Hypothalamus (tissue), 51 donors: ENCODE measurements at regions not wholly inside any gene's neighbourhood (a gene's known extent, or its start where the extent isn't known, plus 50 kb on each side); places are given as distances from the start of the nearest gene placed in this dataset.
"Not testable (repeated sequence)": the region's sequence is repeated elsewhere in the genome, so short reads cannot be mapped to it uniquely, and the experiment has no call there.

ENCODE experiments used
- DNase-seq, 51 donors: peaks; one replicate each; lab custom pipeline; 2025; lab: John Stamatoyannopoulos, UW

DNA sequence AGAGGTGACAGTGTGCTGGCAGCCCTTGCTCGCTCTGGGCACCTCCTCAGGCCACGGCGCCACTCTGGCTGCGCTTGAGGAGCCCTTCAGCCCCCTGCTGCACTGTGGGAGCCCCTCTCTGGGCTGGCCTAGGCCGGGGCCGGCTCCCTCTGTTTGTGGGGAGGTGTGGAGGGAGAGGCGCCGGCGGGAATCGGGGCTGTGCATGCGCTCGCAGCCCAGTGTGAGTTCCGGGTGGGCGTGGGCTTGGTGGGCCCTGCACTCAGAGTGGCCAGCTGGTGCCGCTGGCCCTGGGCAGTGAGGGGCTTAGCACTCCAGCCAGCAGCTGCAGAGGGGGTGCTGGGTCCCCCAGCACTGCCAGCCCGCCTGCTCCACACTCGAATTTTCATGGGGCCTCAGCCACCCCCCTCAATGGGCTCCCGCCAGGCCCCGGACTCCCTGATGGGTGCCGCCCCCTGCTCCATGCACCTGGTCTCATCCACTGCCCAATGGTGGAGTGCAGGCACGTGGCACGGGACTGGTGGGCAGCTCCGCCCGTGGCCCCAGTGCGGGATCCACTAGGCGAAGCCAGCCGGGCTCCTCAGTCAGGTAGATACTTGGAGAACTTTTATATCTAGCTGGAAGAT is 96.7 kb upstream of the BET1 start:
- DNase-seq = no peak

DNA sequence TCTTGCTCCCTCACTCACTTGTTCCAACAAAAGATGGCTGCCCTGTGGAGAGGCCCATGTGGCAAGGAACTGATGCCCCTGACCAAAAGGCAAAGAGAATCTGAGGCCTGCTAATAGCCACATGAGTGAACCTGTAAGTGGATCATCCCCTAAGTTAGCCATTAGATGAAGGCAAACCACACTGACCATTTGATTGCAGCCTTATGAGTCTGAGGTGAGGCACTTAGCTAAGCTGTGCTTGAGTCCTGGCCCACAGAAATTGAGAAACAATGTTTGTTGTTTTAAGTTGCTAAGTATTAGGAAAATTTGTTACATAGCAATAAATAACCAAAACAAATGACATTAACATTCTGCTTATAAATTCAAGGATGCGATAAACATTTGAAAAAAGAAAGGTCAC is 100.1 kb upstream of the BET1 start:
- no peak for DNase-seq

DNA sequence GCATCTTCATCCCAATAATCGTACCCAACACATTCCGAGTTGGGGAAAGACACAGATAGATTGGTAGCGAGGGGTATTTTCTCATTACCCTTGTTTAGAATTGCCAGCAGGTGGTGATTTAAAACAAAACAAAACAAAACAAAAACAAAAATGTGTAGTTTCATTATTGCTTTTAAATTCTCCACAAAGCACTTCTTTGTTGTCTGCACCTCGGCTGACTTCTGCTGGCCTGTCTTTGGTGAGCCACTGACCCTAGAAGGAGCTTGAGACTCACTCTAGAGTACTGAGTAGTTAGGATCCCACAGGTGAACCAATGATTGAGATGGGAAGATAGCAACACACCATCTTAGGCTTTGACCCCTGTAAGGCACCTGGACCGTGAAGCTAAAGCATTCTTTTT is 105.4 kb upstream of the BET1 start:
- DNase-seq = no peak

DNA sequence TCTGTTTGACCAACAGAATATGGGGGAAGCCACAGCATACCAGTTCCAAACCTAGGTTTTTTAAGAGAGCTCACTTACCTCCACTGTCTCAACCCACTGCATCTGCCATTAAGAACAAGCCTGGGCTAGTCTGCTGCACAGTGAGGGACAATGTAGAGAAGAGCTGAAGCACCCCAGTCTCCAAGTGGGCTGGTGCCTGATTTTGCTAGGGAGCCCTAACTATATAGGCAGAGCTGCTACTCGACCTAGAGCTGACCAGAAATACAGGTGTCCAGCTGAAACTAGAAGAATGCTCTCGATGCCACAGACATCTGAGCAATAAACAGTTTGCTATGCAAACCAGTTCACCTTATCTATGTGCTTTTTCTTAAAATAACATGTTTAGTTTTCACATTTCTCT is 106.9 kb upstream of the BET1 start:
- DNase-seq = no peak

DNA sequence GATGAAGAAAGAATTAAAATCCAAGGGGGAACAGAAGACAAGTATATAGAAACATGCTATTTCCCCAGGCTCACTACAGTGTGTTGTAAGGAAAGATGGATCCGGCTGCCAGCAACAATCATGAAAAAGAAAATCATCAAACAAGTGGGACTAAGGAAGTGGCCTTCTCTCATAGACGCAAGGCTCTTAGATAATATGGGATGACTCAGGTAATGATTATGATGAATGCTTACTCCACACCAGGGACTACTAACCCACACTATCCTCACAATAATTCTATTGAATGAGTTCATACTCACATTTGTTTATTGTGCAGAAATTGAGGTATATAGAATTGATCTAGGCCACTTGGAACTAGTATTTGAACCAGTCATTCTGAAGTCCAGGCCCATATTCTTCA is 111.2 kb upstream of the BET1 start:
- no peak for DNase-seq

DNA sequence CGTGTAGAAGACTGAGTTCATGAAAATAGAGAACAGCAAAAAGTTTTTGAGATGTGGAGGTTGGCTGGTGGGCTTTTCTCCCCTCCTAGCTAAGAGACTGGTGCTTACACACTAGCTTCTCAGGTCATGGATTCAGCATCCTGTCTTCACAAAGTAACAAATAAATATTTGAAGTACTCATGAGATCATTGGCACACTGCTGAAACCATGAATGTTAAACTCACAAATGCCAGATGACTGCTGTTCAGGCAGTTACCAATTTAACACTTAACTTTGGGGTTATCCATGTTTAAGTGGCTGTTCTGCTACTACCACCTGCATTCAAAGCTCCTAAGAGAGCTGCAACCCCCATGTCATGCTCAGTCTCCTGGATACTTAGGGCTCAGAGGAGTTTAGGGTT is 119.0 kb upstream of the BET1 start:
- DNase-seq = no peak

DNA sequence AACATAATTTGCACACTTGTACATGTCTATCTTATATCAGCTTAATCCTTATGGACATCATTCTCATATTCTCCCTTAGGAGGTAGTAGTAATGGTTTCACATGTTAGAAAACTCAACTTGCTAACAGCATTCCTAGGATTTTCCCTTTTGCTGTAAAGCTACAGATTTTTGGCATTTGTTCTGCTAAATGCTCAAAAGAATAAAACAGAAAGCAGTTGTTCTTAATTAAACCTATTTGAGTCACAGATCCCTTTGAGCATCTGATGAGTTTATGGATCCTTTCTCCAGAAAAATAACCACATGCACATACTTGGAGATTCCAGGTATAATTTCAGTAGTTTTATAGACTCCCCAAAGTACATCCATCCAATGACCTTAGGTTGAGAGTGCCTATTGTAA is 122.9 kb upstream of the BET1 start:
- no peak for DNase-seq

DNA sequence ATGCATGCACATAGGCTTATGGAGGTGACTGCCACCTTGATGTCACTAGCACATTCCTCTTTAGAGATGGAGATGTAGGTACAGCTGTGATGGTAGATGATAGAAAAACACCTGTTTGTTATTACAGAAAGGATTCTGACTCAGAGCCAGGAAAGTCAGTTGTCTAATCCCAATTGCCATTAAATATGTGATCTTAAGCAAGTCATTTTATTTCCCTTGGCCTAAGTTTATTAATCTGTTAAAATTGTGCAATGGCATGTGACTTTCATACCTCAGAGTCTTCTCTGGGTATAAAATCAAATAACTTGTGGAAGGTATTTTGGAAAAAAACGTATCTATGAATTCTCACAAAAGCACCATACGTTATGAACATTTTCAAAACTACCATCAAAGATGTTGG is 123.9 kb upstream of the BET1 start:
- DNase-seq = no peak

DNA sequence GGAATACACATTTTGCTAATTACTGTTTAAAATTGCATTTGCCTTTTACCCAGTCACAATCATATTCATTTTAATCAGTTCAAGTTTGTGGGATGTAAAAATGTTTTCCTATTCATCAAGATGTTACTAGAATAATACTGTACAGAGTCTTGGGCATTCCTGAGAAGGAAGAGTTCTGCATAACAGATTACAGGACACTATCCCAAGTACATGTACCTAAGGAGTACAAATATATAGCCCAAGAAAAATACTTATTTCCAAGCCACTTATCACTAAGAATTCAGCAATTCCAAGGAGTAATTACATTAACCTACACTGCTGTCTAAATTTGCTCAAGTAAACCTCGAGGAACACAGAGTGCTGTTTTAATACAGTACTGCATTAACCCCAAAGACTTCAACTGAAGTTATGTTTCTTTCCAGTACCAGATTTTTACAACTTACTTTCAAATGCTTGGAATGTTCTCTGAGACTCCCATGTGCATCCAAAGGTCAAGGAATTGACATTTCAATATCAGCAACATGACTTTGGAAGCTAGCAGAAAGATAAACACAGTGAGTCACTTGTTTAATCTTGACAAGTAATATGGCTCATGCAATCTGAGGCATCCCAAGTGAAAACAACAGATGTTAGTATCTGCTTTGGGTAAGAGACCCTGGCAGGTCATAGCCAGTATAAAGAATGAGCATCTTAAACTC is 125.4 kb upstream of the BET1 start:
- no peak for DNase-seq

DNA sequence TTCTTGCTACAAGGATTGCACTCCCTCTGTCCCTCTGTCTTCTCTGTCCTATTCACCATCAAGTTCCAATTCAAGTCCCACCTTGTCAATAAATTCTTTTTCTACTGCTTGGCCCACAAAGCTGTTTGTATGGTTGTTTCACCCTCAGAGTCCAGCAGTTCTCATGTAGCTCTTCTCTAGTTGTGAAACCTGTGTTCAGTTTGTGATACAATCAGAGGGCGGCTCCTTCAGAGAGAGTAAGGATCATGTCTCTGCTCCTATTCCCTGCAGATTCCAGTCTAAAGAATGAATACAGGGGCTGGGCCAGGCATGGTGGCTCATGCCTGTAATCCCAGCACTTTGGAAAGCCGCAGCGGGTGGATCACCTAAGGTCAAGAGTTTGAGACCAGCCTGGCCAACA is 126.6 kb upstream of the BET1 start:
- DNase-seq = no peak

DNA sequence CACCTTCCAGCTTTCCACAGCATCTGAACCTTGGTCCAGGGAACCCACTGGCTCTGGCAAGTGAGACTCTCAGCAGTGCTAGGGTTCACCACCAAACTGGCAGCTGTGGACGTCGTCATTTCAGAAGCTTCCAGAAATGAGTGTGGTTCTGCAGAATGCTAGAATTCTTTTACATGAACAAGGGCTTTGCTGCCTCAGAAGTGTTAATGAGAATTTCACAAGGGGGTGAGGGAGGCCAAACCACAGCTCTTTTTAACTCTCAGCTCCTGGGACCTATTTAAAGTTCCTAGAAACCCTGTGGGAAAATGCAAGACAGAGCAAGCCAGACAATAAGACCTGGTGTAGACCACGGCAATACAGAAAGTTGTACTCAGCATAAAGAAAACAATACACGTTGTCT is 129.3 kb upstream of the BET1 start:
- DNase-seq = no peak

DNA sequence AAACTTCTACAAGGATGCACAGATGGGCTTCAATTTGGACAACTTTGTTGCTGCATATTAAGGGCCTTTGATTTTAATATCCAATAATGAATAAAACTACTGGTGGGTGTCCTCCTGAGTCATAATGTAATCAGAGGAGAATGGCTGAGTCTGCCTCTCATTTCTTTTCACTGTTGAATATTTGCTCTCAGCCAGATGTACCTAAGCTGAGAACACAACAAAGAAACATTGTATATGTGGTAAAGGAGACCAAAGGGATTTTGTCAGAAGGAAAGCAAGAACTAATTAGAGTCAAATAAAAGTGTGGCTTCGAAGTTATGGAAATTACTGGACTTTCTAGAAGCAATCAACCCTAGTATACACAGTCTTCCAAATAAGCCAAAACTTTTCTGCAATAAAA is 131.0 kb upstream of the BET1 start:
- DNase-seq = no peak

DNA sequence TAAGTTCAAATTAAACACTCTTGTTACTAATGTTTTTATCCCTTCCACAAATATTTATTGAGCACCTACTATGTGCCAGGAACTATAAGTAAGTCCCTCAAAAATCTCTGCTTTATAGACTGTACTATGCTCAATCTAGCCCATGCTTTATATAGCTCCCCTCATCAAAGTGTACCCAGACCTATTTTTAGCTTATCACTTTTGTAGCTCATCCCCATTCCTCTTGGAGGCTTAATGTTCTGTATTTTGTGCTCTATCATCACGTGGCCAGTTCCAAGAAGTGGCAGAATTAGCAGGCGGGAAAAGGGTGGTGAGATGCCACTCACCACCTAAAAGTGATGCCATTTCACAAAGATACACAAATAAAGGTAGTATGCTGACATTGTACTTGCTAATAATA is 138.1 kb upstream of the BET1 start:
- no peak for DNase-seq

DNA sequence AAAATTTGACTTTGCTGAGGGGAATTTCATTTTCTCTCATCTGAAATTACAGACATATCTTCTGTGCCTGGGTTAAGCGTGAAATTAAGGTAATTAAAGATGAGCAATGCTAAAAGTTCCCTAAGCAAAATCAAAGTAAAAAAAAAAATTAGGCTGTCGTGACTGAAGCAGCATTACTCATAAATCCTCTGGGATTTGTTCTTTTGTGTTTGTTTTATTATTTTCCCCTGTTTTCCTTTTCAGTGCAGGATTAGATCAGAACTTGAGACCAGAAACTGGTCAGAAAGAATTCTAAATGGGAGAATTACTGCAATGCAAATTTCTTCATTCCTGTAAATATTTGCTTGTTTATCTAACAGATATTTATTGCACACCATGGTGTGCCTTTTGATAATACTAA is 141.4 kb upstream of the BET1 start:
- no peak for DNase-seq

DNA sequence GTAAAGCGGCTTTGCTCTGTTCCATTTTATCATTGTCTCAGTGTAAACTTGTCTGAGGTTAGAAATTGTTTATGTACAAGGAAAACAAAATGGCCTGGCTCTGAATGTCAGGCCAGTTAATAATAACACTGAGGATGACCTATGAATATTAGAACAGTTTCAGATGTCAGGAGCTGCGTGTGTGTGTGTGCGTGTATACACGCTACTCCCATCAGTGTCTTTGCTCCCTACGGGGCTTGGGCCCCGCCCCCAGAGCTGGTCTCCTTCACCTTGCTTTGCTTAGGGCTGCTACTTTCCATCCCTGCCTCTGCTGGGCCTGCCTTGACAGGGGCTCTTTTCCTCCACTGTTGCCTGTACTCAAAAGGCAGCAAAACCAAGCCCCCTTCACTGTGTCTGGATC is 142.3 kb upstream of the BET1 start:
- no peak for DNase-seq

DNA sequence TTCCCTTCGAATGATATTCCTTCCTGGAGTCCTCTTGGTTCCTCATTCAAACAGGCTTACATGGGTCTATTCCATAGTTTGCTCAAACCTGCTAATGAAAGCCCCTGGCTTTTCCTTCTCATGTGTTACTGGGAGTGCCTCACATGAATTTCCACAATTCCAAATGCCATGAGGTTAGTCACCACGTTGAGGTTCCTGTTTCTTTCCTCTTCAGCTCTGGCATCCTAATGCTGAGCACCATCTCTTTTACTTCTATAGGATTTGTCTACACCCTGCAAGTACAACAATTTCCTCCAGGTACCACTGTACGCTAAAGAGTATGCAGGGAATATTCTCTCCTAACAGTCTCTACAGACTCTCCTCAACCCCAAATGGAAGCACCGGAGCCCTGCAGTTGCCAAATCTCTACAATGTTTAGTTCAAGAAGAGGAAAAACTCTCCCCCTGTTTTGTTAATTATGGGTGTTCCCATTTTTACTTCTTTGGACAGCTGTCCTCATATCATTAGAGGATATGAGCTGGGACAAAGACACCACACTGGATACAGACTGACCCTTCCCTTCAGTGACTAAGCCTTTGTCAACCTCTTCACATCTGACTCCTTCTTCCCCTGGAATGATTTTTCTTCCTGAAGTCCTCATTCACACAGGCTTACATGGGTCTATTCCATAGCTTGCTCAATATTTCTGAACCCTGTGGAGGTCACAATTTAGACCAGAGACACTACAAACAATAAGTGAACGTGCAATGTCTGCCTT is 145.8 kb upstream of the BET1 start:
- no peak for DNase-seq

DNA sequence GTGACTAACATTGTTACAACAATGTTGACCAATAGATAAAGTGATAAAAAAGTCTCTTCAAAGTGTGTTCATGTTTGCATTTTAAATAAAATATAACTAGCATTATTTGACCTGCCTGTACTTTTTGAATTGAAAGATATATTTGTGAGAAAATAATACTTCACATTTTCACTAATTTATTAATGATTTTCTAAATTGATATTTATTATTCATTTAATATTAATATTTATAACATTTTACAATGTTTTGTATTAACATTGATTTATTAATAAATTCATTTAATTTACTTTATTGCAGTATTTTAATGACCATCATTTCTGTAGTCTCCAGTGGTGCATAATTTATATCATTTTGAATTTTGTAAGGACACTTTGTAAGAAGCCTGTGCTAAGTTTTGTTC is 150.0 kb upstream of the BET1 start:
- DNase-seq = no peak

DNA sequence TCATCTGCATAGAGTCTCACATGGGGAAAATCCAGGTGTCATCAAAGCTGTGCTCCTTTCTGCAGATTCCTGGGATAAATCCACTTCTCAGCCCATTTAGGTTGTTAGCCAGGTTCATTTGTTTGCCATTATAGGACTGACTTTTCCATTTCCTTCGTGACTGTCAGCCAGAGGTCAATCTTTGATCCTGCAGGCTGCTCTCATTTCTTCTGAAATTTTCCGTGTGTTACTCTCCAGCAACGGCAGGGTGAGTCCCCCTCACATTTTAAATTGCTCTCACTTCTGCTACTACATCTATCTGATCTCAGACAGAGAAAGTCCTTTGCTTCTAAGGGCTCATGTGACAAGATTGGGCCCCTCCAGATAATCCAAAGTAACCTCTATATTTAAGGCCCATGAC is 150.7 kb upstream of the BET1 start:
- no peak for DNase-seq

DNA sequence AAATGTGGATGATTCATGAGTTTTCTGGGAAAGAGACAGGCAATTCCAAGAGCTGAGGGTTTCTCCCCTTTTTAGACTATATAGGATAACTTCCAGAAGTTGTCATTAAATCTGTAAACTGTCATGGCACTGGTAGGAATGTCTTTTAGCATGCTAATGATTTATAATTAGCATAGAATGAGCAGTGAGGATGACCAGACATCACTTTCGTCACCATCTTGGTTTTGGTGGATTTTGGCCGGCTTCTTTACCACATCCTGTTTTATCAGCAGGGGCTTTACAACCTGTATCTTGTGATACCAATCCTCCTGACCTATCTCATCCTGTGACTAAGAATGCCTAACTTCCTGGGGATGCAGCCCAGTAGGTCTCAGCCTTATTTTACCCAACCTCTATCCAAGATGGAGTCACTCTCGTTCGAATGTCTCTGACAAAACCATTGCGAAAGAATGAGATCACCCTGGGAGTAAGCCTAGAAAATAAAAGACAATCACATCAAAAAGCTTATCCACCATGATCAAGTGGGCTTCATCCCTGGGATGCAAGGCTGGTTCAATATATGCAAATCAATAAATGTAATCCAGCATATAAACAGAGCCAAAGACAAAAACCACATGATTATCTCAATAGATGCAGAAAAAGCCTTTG is 153.6 kb upstream of the BET1 start:
- not testable (repeated sequence) for DNase-seq

DNA sequence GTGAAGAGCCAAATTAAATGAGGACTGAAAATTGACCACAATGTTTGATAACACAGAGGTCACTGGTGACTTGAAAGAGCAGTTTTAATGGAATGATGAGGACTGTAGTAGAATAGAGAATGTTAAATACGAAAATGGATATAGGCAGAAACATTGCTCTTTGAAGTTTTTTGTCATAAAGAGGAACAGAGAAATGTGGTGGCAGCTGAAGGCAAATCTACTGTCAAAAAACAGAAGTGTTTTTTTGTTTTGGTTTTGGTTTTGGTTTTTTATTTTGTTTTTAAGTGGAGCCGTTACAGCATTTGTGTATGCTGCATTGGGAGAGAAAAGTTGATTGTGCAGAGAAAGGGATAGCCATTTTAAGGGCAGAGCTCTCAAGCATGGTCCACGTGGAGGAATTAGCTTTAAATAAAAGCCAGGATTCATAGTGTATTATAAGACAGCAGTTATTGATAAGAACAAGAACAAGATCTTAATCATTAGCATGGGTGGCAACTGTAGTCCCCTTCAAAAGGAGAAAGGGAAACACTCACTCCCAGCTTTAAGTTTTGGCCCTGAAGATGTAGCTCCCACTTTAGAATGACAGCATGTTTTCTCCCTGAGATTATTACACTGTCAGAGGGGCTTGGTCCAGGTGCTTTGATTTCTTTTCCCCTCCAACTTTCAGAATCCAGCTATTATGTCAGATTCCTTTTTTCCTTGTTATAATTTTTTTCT is 156.7 kb upstream of the BET1 start:
- no peak for DNase-seq

DNA sequence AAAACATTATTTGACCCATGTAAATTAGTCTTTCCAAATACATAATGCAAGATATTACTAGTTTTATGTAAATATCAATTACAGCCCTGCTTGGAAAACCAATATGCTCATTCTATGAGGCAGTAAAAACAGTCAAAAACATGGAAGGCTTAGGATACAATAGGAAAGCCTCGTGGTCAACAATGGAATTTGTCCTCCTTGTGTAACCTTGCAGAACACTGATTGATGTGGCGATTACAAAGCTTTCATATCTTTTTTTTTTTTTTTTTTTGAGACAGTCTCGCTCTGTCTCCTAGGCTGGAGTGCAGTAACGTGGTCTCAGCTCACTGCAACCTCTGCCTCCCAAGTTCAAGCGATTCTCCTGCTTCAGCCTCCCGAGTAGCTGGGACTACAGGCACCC is 157.3 kb upstream of the BET1 start:
- no peak for DNase-seq
